H1 (cell line): ENCODE measurements at regions not wholly inside any gene's neighbourhood (a gene's known extent, or its start where the extent isn't known, plus 50 kb on each side); places are given as distances from the start of the nearest gene placed in this dataset.

ENCODE experiments used
- CTCF ChIA-PET: fragments of 300-600 bp; sonication (Branson Sonifier 250); formaldehyde crosslinking; loops from one replicate; lab custom pipeline; 2021; ENCODE audit not compliant: partially characterized antibody; lab: Charles Lee
- POLR2A ChIA-PET: fragments of 300-600 bp; sonication (Branson Sonifier 250); formaldehyde crosslinking; loops from one replicate; lab custom pipeline; 2021; ENCODE audit warnings: inconsistent platforms; ENCODE audit not compliant: partially characterized antibody; lab: Charles Lee
- DNase-seq, 2 experiments: peaks; one replicate each; pipeline versions ENCODE4 v3.0.0 to v3.0.0-alpha.2; 2010 to 2022; ENCODE audit warnings: low spot score in 2 of 2, low read depth in 1 of 2, mixed read lengths in 1 of 2
- FAIRE-seq: peaks from 2 replicates; lab custom pipeline; 2011; peaks lifted over from hg19 to GRCh38; lab: Jason Lieb, UNC
- H2AFZ ChIP-seq: 2 replicates; pipeline ENCODE4 v1.8.1; 2012; ENCODE audit warnings: low read length, inconsistent platforms
- H2AK5ac ChIP-seq: 2 replicates; pipeline ENCODE4 v1.6.1; 2013; ENCODE audit warnings: low read depth, low read length
- H2BK120ac ChIP-seq: replicated peaks from 2 replicates; pipeline ENCODE3; 2013; ENCODE audit warnings: low read depth, low read length, inconsistent platforms
- H2BK12ac ChIP-seq: 2 replicates; pipeline ENCODE4 v1.6.1; 2013; ENCODE audit warnings: low read depth, low read length
- H2BK15ac ChIP-seq: 2 replicates; pipeline ENCODE4 v1.6.1; 2013; ENCODE audit warnings: low read length
- H2BK20ac ChIP-seq: 2 replicates; pipeline ENCODE4 v1.6.1; 2013; ENCODE audit warnings: low read length
- H2BK5ac ChIP-seq: 2 replicates; pipeline ENCODE4 v1.6.1; 2013; ENCODE audit warnings: low read depth, low read length
- H3K14ac ChIP-seq: 2 replicates; pipeline ENCODE4 v1.6.1; 2013; ENCODE audit warnings: inconsistent platforms; ENCODE audit not compliant: insufficient read length
- H3K18ac ChIP-seq: 2 replicates; pipeline ENCODE4 v1.6.1; 2013; ENCODE audit warnings: low read length; ENCODE audit errors: extremely low read depth
- H3K23ac ChIP-seq: 2 replicates; pipeline ENCODE4 v1.6.1; 2013; ENCODE audit warnings: inconsistent platforms; ENCODE audit not compliant: insufficient read length
- H3K23me2 ChIP-seq: 2 replicates; pipeline ENCODE4 v1.6.1; 2013; ENCODE audit warnings: low read depth, low read length
- H3K27ac ChIP-seq: 2 replicates; pipeline ENCODE4 v1.6.1; 2011; ENCODE audit warnings: low read depth, low read length, inconsistent platforms
- H3K27me3 ChIP-seq, 4 experiments: replicated peaks in 1 of 4; 1 replicate in 1 of 4; 2 replicates in 3 of 4; pipeline versions ENCODE4 v1.6.1 to v1.8.1; 2011 to 2013; ENCODE audit warnings: low read length in 3 of 4, mild to moderate bottlenecking in 3 of 4, inconsistent platforms in 2 of 4, mixed read lengths in 2 of 4, moderate library complexity in 1 of 4; ENCODE audit not compliant: control insufficient read depth in 3 of 4, insufficient read depth in 3 of 4; ENCODE audit errors: extremely low read depth in 1 of 4
- H3K36me3 ChIP-seq, 4 experiments: 2 replicates each; pipeline versions ENCODE4 v1.6.1 to v1.8.1; 2011 to 2013; ENCODE audit warnings: mild to moderate bottlenecking in 4 of 4, low read length in 3 of 4, moderate library complexity in 2 of 4, control low read depth in 1 of 4, inconsistent platforms in 1 of 4; ENCODE audit not compliant: insufficient read depth in 4 of 4, control insufficient read depth in 2 of 4
- H3K4ac ChIP-seq: replicated peaks from 2 replicates; pipeline ENCODE3; 2013; ENCODE audit warnings: low read length, low read depth, mixed read lengths, inconsistent platforms; ENCODE audit not compliant: insufficient read length
- H3K4me1 ChIP-seq, 4 experiments: replicated peaks in 1 of 4; 1 replicate in 1 of 4; 2 replicates in 3 of 4; pipeline versions ENCODE4 v1.6.1 to v1.8.1; 2011 to 2013; ENCODE audit warnings: low read length in 3 of 4, inconsistent platforms in 2 of 4, mixed read lengths in 1 of 4; ENCODE audit not compliant: insufficient read depth in 4 of 4, control insufficient read depth in 3 of 4
- H3K4me2 ChIP-seq, 2 experiments: 2 replicates each; pipeline versions ENCODE4 v1.6.1 to v1.8.1; 2011 to 2013; ENCODE audit warnings: low read depth in 2 of 2, low read length in 2 of 2, control low read depth in 1 of 2, inconsistent platforms in 1 of 2, mild to moderate bottlenecking in 1 of 2; ENCODE audit not compliant: insufficient read depth in 1 of 2
- H3K4me3 ChIP-seq, 4 experiments: fragments of 200-600, 300-600 bp in 1 of 4; sonication (generic), shearing (Covaris generic), sonication (Bioruptor Twin) in 1 of 4; 2 replicates each; pipeline versions ENCODE4 v1.5.1 to v1.8.1; 2011 to 2016; ENCODE audit warnings: low read length in 4 of 4, low read depth in 3 of 4, control low read depth in 2 of 4, inconsistent platforms in 2 of 4, mild to moderate bottlenecking in 2 of 4, mixed read lengths in 1 of 4, moderate library complexity in 1 of 4; ENCODE audit not compliant: insufficient read depth in 2 of 4; ENCODE audit errors: extremely low read depth in 1 of 4
- H3K56ac ChIP-seq: replicated peaks from 2 replicates; pipeline ENCODE3; 2013; ENCODE audit warnings: low read depth, mild to moderate bottlenecking, mixed read lengths, low read length, inconsistent platforms; ENCODE audit not compliant: insufficient read length
- H3K79me1 ChIP-seq: 2 replicates; pipeline ENCODE4 v1.6.1; 2013; ENCODE audit warnings: low read depth, low read length, control low read depth
- H3K79me2 ChIP-seq, 2 experiments: 2 replicates each; pipeline versions ENCODE4 v1.6.1 to v1.8.1; 2012 to 2013; ENCODE audit warnings: low read length in 2 of 2, mild to moderate bottlenecking in 2 of 2, inconsistent platforms in 1 of 2; ENCODE audit not compliant: insufficient read depth in 2 of 2, control insufficient read depth in 1 of 2
- H3K9ac ChIP-seq, 4 experiments: replicated peaks in 1 of 4; 1 replicate in 1 of 4; 2 replicates in 3 of 4; pipeline versions ENCODE4 v1.6.1 to v1.8.1; 2011 to 2013; ENCODE audit warnings: low read depth in 3 of 4, low read length in 3 of 4, control low read depth in 2 of 4, mild to moderate bottlenecking in 2 of 4, moderate library complexity in 2 of 4, inconsistent platforms in 1 of 4; ENCODE audit errors: extremely low read depth in 1 of 4
- H3K9me3 ChIP-seq, 2 experiments: 2 replicates each; pipeline versions ENCODE4 v1.6.1 to v1.8.1; 2012 to 2013; ENCODE audit warnings: mild to moderate bottlenecking in 2 of 2, moderate library complexity in 2 of 2, control low read depth in 1 of 2, inconsistent platforms in 1 of 2, low read depth in 1 of 2, low read length in 1 of 2, mixed read lengths in 1 of 2; ENCODE audit not compliant: insufficient read depth in 2 of 2
- H4K20me1 ChIP-seq, 2 experiments: replicated peaks in 1 of 2; 2 replicates each; pipeline versions ENCODE3 to v1.8.1; 2011 to 2013; ENCODE audit warnings: inconsistent platforms in 2 of 2, low read length in 2 of 2, mild to moderate bottlenecking in 1 of 2; ENCODE audit not compliant: insufficient read depth in 2 of 2, control insufficient read depth in 1 of 2
- H4K5ac ChIP-seq: 2 replicates; pipeline ENCODE4 v1.6.1; 2013; ENCODE audit warnings: low read length, low read depth, mixed read lengths, inconsistent platforms; ENCODE audit not compliant: insufficient read length
- H4K8ac ChIP-seq: 2 replicates; pipeline ENCODE4 v1.8.0; 2013; ENCODE audit warnings: mild to moderate bottlenecking, moderate library complexity, low read length, inconsistent platforms; ENCODE audit not compliant: insufficient read depth; ENCODE audit errors: extremely low read depth
- H4K91ac ChIP-seq: replicated peaks from 2 replicates; pipeline ENCODE3; 2013; ENCODE audit warnings: low read length, mixed read lengths, inconsistent platforms; ENCODE audit not compliant: insufficient read length
- CBX8 ChIP-seq: fragments of 300-800, 300-1000 bp; sonication (generic); IDR thresholded peaks from 2 replicates; pipeline ENCODE4 v1.7.1; 2016; ENCODE audit warnings: low read depth, low read length, borderline replicate concordance
- CHD1 ChIP-seq: IDR thresholded peaks from 2 replicates; pipeline ENCODE4 v1.6.1; 2012; ENCODE audit warnings: low read depth, low read length, improper control_type of control experiment
- CHD2 ChIP-seq: IDR thresholded peaks from 2 replicates; pipeline ENCODE4 v1.6.1; 2012; ENCODE audit warnings: low read length, improper control_type of control experiment
- EP300 ChIP-seq, 2 experiments: IDR thresholded peaks; 1 replicate in 1 of 2; 2 replicates in 1 of 2; pipeline ENCODE4 v1.6.1; 2011 to 2012; ENCODE audit warnings: low read depth in 2 of 2, low read length in 2 of 2, mild to moderate bottlenecking in 2 of 2, borderline replicate concordance in 1 of 2, inconsistent platforms in 1 of 2, moderate library complexity in 1 of 2
- EZH2 ChIP-seq: fragments of 200-600 bp; sonication (generic); IDR thresholded peaks from 2 replicates; pipeline ENCODE4 v1.7.1; 2012; ENCODE audit warnings: low read depth, mild to moderate bottlenecking, moderate library complexity, low read length, inconsistent platforms; ENCODE audit not compliant: severe bottlenecking
- GABPA ChIP-seq: IDR thresholded peaks from 2 replicates; pipeline ENCODE4 v1.6.1; 2011; ENCODE audit warnings: mild to moderate bottlenecking, low read length, moderate library complexity, borderline replicate concordance; ENCODE audit not compliant: insufficient read depth
- JUND ChIP-seq: IDR thresholded peaks from 2 replicates; pipeline ENCODE4 v1.6.1; 2011; ENCODE audit warnings: mild to moderate bottlenecking, improper control_type of control experiment, low read length
- KDM4A ChIP-seq: IDR thresholded peaks from one replicate; pipeline ENCODE4 v1.7.1; 2012; ENCODE audit warnings: low read depth, mild to moderate bottlenecking, moderate library complexity, low read length, inconsistent platforms; ENCODE audit not compliant: severe bottlenecking
- MAFK ChIP-seq: IDR thresholded peaks from 2 replicates; pipeline ENCODE4 v1.6.1; 2012; ENCODE audit warnings: low read depth, mild to moderate bottlenecking, improper control_type of control experiment, low read length
- RFX5 ChIP-seq: IDR thresholded peaks from 2 replicates; pipeline ENCODE4 v1.6.1; 2011; ENCODE audit warnings: low read depth, low read length, improper control_type of control experiment, borderline replicate concordance
- SP2 ChIP-seq: IDR thresholded peaks from 2 replicates; pipeline ENCODE4 v1.6.1; 2012; ENCODE audit warnings: mild to moderate bottlenecking, low read length, inconsistent platforms
- TAF7 ChIP-seq: optimal IDR thresholded peaks from 2 replicates; pipeline ENCODE3; 2011; ENCODE audit warnings: low read depth, mild to moderate bottlenecking, inconsistent platforms, low read length, moderate library complexity, borderline replicate concordance
- WGBS, 2 experiments: shearing (Covaris generic) in 1 of 2; methylation state at CpG; one replicate each; pipeline versions ENCODE4 v1.1.6 to v1.1.7; 2013 to 2015; ENCODE audit warnings: low lambda C conversion rate in 2 of 2, mixed read lengths in 2 of 2, inconsistent platforms in 1 of 2, low coverage in 1 of 2, missing lambda C conversion rate in 1 of 2; ENCODE audit not compliant: insufficient replicate concordance in 2 of 2, insufficient coverage in 1 of 2, insufficient read length in 1 of 2; ENCODE audit errors: extremely low coverage in 1 of 2, missing lambda C conversion rate in 1 of 2; 5-methylcytosine and 5-hydroxymethylcytosine counted together

DNA sequence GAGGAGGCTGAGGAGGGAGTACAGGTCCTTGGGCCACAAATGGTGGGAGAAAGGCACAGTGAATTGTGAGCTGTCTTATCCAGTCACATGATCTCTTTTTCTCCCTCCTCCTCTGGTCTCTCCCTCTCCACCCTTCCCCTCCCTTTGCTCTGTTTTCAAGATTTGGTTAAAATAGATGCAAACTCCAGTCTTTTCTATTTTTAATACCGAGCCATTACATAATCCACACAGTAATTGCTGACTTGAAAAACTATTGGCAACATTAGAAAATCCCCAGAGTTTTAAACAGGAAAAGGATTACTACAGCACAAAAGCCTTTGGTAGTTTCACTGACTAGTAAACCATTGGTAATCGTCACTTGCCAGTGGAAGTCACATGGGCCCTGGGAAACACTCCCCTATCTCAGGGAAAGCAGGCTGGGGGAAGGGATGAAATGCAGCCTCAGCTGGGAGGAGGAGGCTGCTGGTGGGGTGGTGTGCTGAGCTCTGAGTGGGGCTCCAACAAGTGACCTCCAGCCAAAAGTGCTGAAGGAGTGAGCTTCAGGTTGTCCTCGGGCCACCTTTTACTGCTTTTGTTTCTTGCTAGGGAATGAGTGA lies 57.4 kb upstream of the PCBP1 start:
- Histone ChIP-seq H3K14ac (no peak overlapping the region), H2BK15ac (no peak overlapping the region; the same call in 1 of the 2 replicates), H2BK20ac (no peak overlapping the region; the same call in 1 of the 2 replicates), H3K79me1 (no peaks in the 10 kb centered on the region), H4K8ac (peak overlapping the region; percentile 88), H2BK12ac (peak overlapping the region; percentile 60; the same call in 1 of the 2 replicates), H3K4me2 (peak overlapping the region; percentile 9 to 45; a peak in 3 of 4 replicates), H3K9ac (no peak overlapping the region), H4K5ac (peak overlapping the region; percentile 40), H4K20me1 (no peaks in the 10 kb centered on the region), H3K4ac (no peak overlapping the region), H3K4me3 (no peak overlapping the region), H2BK120ac (no peak overlapping the region), H3K36me3 (0 out of 8 replicates have a peak, but pooled peaks cover 0 to 3% (median 2%) of the 10 kb centered on the region in 4 experiments), H2BK5ac (peak overlapping the region; percentile 60; the same call in 1 of the 2 replicates), H2AFZ (peak overlapping the region; percentile 44; the same call in 1 of the 2 replicates), H3K27me3 (no peaks in the 10 kb centered on the region), H3K23me2 (no peaks in the 10 kb centered on the region; the same call in 1 of the 2 replicates), H3K4me1 (peaks cover 2 to 7% (median 5%) of the 10 kb centered on the region in 4 experiments; a peak in 6 of 7 replicates), H4K91ac (no peak overlapping the region), H3K9me3 (no peaks in the 10 kb centered on the region), H3K56ac (no peak overlapping the region), H3K23ac (no peak overlapping the region), H2AK5ac (no peak overlapping the region), H3K27ac (peak overlapping the region; percentile 49; the same call in 1 of the 2 replicates), H3K18ac (no peak overlapping the region; the same call in 1 of the 2 replicates), H3K79me2 (no peaks in the 10 kb centered on the region)
- POLR2A ChIA-PET = interaction anchor here (0.7 to 2.8 kb wide), 14 partner anchors 11 to 230 kb away, joined by 3 to 21 read pairs (median 3); partner anchors contain the start of genes MXD1 and PCYOX1
- FAIRE-seq (peak; percentile 45), DNase-seq (peak in 1 of 2 experiments; percentile 61)
- CTCF ChIA-PET = interaction anchor here (0.8 to 1.5 kb wide), 10 partner anchors 9 to 118 kb away, joined by 3 to 6 read pairs (median 3); partner anchors contain the start of gene MXD1
- 51% methylated on average over 3 of the region's 3 CpGs; no CpG with 5 or more reads in 1 of the 2 experiments for WGBS, 2 experiments
- TF ChIP-seq CBX8 (no peak), EP300 (IDR thresholded peaks at IDR 0.05; ENCODE audit: borderline replicate concordance in 1 of 2, low read depth in 2 of 2, low read length in 2 of 2) (no peak), GABPA (no peak), EZH2 (no peak), TAF7 (no peak), SP2 (no peak), MAFK (no peak), RFX5 (no peak), CHD2 (no peak), CHD1 (no peak), JUND (no peak), KDM4A (no peak)
